ENCODE measurements at regions not wholly inside any gene's neighbourhood (a gene's known extent, or its start where the extent isn't known, plus 50 kb on each side); places are given as distances from the start of the nearest gene placed in this dataset.

- DNase-seq (ENCODE audit: extremely low read depth, low read depth) = no peak
- TF ChIP-seq CTCF (IDR thresholded peaks at IDR 0.05; ENCODE audit: low read depth, low read length, missing control alignments) = no peak
- no peak overlapping the region for H3K4me3 ChIP-seq (replicated peaks; ENCODE audit: low read depth, low read length)
Measured at GRCh38 chr17:69605571-69605970, 191.1 kb downstream of the MAP2K6 start.

GRCh38 chr17:69606142-69606800 is 191.8 kb downstream of the MAP2K6 start:
- TF ChIP-seq CTCF (IDR thresholded peaks at IDR 0.05; ENCODE audit: low read depth, low read length, missing control alignments) = no peak
- H3K4me3 ChIP-seq (replicated peaks; ENCODE audit: low read depth, low read length) = no peak overlapping the region
- DNase-seq (ENCODE audit: extremely low read depth, low read depth) = no peak

- peak; percentile 79 for DNase-seq (ENCODE audit: extremely low read depth, low read depth)
- no peak overlapping the region for H3K4me3 ChIP-seq (replicated peaks; ENCODE audit: low read depth, low read length)
- peak; percentile 86 for TF ChIP-seq CTCF (IDR thresholded peaks at IDR 0.05; ENCODE audit: low read depth, low read length, missing control alignments)
Measured at GRCh38 chr17:69607162-69607834, 192.8 kb downstream of the MAP2K6 start.

GRCh38 chr17:69608141-69608540 is 193.6 kb downstream of the MAP2K6 start:
- no peak for DNase-seq (ENCODE audit: extremely low read depth, low read depth)
- TF ChIP-seq CTCF (IDR thresholded peaks at IDR 0.05; ENCODE audit: low read depth, low read length, missing control alignments) = no peak
- no peak overlapping the region for H3K4me3 ChIP-seq (replicated peaks; ENCODE audit: low read depth, low read length)

- no peak overlapping the region for H3K4me3 ChIP-seq (replicated peaks; ENCODE audit: low read depth, low read length)
- TF ChIP-seq CTCF (IDR thresholded peaks at IDR 0.05; ENCODE audit: low read depth, low read length, missing control alignments) = no peak
Measured at GRCh38 chr17:69608808-69609472, 194.4 kb downstream of the MAP2K6 start.

GRCh38 chr17:69609473-69610305 is 195.2 kb downstream of the MAP2K6 start:
- TF ChIP-seq CTCF (IDR thresholded peaks at IDR 0.05; ENCODE audit: low read depth, low read length, missing control alignments) = peak; percentile 78
- DNase-seq (ENCODE audit: extremely low read depth, low read depth) = no peak
- no peak overlapping the region for H3K4me3 ChIP-seq (replicated peaks; ENCODE audit: low read depth, low read length)

More at GRCh38 chr17:69608808-69609472, 194.4 kb downstream of the MAP2K6 start:
- peak; percentile 82 for DNase-seq (ENCODE audit: extremely low read depth, low read depth)

Measured in HFF-Myc (cell line).